Esophagus muscularis mucosa (tissue), 4 donors: ENCODE measurements at regions not wholly inside any gene's neighbourhood (a gene's known extent, or its start where the extent isn't known, plus 50 kb on each side); places are given as distances from the start of the nearest gene placed in this dataset.

Source experiments
- DNase-seq: peaks from one replicate; pipeline ENCODE4 v3.0.0-alpha.2; 2017; ENCODE audit errors: extremely low spot score
- H3K27ac ChIP-seq, 4 donors: fragments of 200-600 bp; sonication (generic); replicated peaks in 1 of 4; 1 replicate in 3 of 4; 2 replicates in 1 of 4; pipeline ENCODE4 v1.5.1; 2016 to 2019; ENCODE audit warnings: mild to moderate bottlenecking in 1 of 4
- H3K27me3 ChIP-seq, 4 donors: fragments of 200-600 bp; sonication (generic); one replicate each; pipeline versions ENCODE4 v1.5.1 to v1.6.0; 2016 to 2019
- H3K36me3 ChIP-seq, 4 donors: fragments of 200-600 bp; sonication (generic); one replicate each; pipeline ENCODE4 v1.5.1; 2016 to 2019
- H3K4me1 ChIP-seq, 4 donors: fragments of 200-600 bp; sonication (generic); one replicate each; pipeline ENCODE4 v1.5.1; 2016 to 2019
- H3K4me3 ChIP-seq, 4 donors: fragments of 200-600 bp; sonication (generic); 1 replicate in 2 of 4; 2 replicates in 2 of 4; pipeline ENCODE4 v1.5.1; 2016 to 2019; ENCODE audit warnings: mild to moderate bottlenecking in 4 of 4, moderate library complexity in 1 of 4
- H3K9me3 ChIP-seq, 4 donors: fragments of 200-600 bp; sonication (generic); 1 replicate in 3 of 4; 2 replicates in 1 of 4; pipeline ENCODE4 v1.5.1; 2016 to 2019
- CTCF ChIP-seq, 3 experiments: fragments of 200-600 bp in 2 of 3; fragments of 450-650 bp in 1 of 3; sonication (generic) in 2 of 3; IDR thresholded peaks; one replicate each; pipeline ENCODE4 v1.5.1; 2017 to 2019; ENCODE audit warnings: antibody characterized with exemption in 3 of 3, mild to moderate bottlenecking in 2 of 3, moderate library complexity in 1 of 3
- EP300 ChIP-seq: sonication (generic); formaldehyde crosslinking; IDR thresholded peaks from one replicate; pipeline ENCODE4 v1.6.1; 2017; ENCODE audit warnings: antibody characterized with exemption
- POLR2A ChIP-seq: fragments of 450-650 bp; IDR thresholded peaks from one replicate; pipeline ENCODE4 v1.6.1; 2017; ENCODE audit warnings: antibody characterized with exemption, moderate library complexity, mild to moderate bottlenecking, low read depth
- POLR2AphosphoS5 ChIP-seq, 2 donors: sonication (generic); formaldehyde crosslinking; IDR thresholded peaks; one replicate each; pipeline ENCODE4 v1.6.1; 2017; ENCODE audit warnings: antibody characterized with exemption in 2 of 2
- WGBS: methylation state at CpG from one replicate; pipeline ENCODE4 v1.1.5; 2018; 5-methylcytosine and 5-hydroxymethylcytosine counted together
- intact Hi-C: fragments of 100-400 bp; cut with DNase I; formaldehyde crosslinking; loops from one replicate; pipeline ENCODE4 v1.15.1; 2023

DNA sequence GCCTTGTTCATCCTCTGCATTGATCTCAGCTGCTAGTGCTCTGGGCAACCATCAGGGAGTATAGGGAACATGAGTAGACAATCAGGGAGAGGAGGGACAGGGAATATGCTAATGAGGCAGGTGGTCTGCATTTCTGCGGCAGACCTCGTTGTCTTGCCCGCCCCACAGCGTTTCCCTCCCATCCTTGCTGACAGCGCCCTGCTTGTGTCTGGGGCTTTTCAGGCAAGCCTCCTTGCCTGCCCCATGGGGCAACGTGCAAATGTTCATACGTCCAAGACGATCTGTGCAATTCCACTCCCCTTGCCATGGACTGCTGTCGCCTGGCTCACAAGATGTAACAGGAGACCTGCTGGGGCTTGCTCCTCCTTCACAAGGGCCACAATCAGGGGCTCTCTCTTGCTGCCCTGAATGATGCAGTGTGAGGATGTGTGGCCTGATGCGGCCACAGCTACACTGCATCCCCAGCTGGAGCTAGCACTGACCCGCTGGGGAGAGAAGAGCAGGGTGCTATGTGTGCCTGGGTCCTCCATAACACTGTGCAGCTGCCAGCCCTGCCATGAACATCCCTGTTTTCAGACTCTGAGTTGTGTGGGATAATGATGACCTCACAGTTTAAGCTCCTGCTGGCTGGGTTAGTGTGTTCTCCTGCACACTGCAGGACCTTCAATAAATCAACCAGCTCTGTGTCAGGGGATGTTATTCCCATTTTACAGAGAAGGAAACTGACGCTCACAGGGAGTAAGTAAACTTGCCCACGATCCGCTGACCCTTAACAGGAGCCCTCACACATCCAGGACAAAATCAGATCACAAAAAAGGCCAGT lies 211.3 kb downstream of the KLF13 start:
- H3K9me3 ChIP-seq = no peaks in the 10 kb centered on the region
- H3K36me3 ChIP-seq = no peaks in the 10 kb centered on the region
- intact Hi-C loops = no loop called here
- 90% methylated on average over 14 of the region's 14 CpGs for WGBS
- no peaks in the 10 kb centered on the region for H3K27me3 ChIP-seq
- no peak overlapping the region for H3K27ac ChIP-seq
- peak; percentile 86 for DNase-seq
- TF ChIP-seq POLR2A (no peak), POLR2AphosphoS5 (IDR thresholded peaks at IDR 0.05) (no peak)
- no peaks in the 10 kb centered on the region for H3K4me1 ChIP-seq
- no peak overlapping the region for H3K4me3 ChIP-seq

DNA sequence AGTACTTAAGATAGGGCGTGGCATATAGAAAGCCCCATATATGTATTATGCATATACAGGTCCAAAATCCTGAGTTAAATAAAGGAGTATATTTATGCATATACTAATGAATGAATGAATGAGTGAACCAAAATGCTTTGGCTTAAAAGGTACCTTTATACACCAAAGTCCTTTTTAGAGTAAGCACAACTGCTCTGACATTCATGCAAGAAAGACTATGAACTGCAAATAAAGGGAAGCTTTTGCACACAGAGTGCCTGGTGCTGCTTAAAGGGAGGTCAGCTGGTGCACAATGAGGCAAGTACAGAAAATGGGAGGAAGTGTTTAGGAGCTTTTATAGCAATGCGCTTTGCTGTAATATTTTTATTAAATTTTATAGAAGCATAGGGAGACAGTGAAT lies 214.0 kb downstream of the KLF13 start:
- Histone ChIP-seq H3K4me3 (no peak overlapping the region), H3K27me3 (no peaks in the 10 kb centered on the region), H3K36me3 (no peaks in the 10 kb centered on the region), H3K4me1 (no peaks in the 10 kb centered on the region), H3K9me3 (no peaks in the 10 kb centered on the region), H3K27ac (no peak overlapping the region)
- intact Hi-C loops = no loop called here
- TF ChIP-seq POLR2AphosphoS5 (IDR thresholded peaks at IDR 0.05) (no peak), EP300 (no peak), CTCF (IDR thresholded peaks at IDR 0.05) (no peak), POLR2A (no peak)
- 92% methylated on average over 2 of the region's 2 CpGs for WGBS
- no peak for DNase-seq

DNA sequence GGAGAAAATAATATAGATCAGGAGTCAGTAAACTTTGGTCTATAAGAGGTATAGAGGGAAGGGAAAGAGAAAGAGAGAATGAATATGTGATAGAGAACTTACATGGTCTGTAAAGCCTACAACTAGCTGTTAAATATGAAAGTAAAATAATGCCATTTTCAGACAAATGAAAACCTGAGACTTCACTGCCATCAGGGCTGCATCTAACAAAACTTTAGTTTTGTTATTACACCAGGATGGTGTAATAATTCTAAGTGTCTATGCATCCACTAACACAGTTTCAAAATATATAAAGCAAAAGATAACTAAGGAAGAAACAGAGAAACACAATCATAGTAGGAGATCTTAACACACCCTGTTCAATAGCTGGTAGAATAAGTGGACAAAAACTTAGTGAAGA lies 217.7 kb downstream of the KLF13 start:
- intact Hi-C loops = no loop called here
- H3K4me1 ChIP-seq = no peaks in the 10 kb centered on the region
- H3K36me3 ChIP-seq = no peaks in the 10 kb centered on the region
- DNase-seq = no peak
- no peaks in the 10 kb centered on the region for H3K27me3 ChIP-seq
- no peak overlapping the region for H3K4me3 ChIP-seq
- H3K9me3 ChIP-seq = no peaks in the 10 kb centered on the region
- TF ChIP-seq EP300 (no peak), CTCF (IDR thresholded peaks at IDR 0.05) (no peak), POLR2AphosphoS5 (IDR thresholded peaks at IDR 0.05) (no peak), POLR2A (no peak)
- no peak overlapping the region for H3K27ac ChIP-seq

DNA sequence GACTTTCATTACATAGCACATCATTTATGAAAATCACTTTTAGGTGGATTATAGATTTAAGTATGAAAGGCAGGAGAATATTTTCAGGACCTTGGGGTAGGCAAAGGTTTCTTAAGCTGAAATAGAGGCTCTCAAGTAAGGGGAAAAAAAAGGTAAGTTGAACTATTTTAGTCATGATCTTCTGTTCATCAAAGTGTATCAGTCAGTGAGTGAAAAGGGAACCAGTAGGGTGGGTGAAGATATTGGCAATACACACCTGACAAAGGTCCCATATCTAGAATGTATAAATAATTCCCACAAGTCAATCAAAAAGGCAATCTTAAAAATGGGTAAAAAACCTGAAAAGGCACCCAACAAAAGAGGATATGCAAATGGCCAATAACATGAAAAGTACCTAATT lies 218.6 kb downstream of the KLF13 start:
- no peaks in the 10 kb centered on the region for H3K9me3 ChIP-seq
- H3K4me3 ChIP-seq = no peak overlapping the region
- intact Hi-C loops = no loop called here
- no peak overlapping the region for H3K27ac ChIP-seq
- no peaks in the 10 kb centered on the region for H3K4me1 ChIP-seq
- H3K27me3 ChIP-seq = no peaks in the 10 kb centered on the region
- H3K36me3 ChIP-seq = no peaks in the 10 kb centered on the region
- no peak for TF ChIP-seq POLR2AphosphoS5 (IDR thresholded peaks at IDR 0.05)
- no peak for DNase-seq

DNA sequence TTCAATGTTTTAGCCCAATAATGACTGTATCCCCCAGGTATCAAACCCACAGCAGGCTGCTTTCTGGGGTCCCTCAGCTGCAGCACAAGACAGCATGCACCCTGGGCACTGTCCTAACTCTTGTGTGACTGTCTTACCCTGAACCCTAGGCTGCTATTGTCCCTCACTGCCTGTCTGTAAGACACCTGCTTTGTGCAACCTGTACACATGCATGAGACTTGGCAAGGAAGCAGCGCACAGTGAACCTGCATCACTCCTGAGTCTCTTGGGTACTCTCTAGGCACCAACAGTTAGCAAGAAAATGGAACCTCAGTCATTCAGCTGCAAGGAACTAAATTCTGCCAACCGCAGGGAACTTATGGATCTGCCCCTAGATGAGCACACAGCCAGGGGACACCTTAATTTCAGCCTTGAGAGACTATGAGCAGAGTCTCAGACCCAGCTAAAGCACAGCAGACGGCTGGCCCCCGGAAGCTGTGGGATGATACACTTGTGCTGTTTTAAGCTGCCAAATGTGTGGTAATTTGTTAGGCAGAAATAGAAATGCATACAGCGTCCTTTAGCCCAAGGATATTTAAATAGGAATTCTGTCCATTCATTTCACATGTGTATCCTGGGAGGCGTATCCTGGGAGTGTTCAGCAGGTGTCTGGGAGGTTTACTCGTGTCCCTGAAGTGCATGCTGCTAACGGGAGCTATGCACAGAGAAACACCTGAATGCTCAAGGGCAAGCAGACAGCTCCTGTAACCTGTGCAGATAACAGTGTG lies 223.8 kb downstream of the KLF13 start:
- WGBS = 91% methylated on average over 8 of the region's 8 CpGs
- no peak overlapping the region for H3K4me3 ChIP-seq
- H3K27me3 ChIP-seq = no peaks in the 10 kb centered on the region
- H3K4me1 ChIP-seq = peaks cover 3 to 13% (median 8%) of the 10 kb centered on the region in 4 donors
- no peak overlapping the region for H3K27ac ChIP-seq
- no peaks in the 10 kb centered on the region for H3K9me3 ChIP-seq
- TF ChIP-seq POLR2AphosphoS5 (IDR thresholded peaks at IDR 0.05) = no peak
- no peak for TF ChIP-seq EP300
- no peak for TF ChIP-seq POLR2A
- TF ChIP-seq CTCF (IDR thresholded peaks at IDR 0.05) = no peak
- peak; percentile 87 for DNase-seq
- H3K36me3 ChIP-seq = no peaks in the 10 kb centered on the region
- intact Hi-C loops = no loop called here
